NCI-H2029 treated with DMSO at 0.1 percent for 48 hours (cell line): ENCODE measurements at regions not wholly inside any gene's neighbourhood (a gene's known extent, or its start where the extent isn't known, plus 50 kb on each side); places are given as distances from the start of the nearest gene placed in this dataset.

Experiments used
- DNase-seq: peaks from one replicate; lab custom pipeline; 2025; lab: John Stamatoyannopoulos, UW

DNA sequence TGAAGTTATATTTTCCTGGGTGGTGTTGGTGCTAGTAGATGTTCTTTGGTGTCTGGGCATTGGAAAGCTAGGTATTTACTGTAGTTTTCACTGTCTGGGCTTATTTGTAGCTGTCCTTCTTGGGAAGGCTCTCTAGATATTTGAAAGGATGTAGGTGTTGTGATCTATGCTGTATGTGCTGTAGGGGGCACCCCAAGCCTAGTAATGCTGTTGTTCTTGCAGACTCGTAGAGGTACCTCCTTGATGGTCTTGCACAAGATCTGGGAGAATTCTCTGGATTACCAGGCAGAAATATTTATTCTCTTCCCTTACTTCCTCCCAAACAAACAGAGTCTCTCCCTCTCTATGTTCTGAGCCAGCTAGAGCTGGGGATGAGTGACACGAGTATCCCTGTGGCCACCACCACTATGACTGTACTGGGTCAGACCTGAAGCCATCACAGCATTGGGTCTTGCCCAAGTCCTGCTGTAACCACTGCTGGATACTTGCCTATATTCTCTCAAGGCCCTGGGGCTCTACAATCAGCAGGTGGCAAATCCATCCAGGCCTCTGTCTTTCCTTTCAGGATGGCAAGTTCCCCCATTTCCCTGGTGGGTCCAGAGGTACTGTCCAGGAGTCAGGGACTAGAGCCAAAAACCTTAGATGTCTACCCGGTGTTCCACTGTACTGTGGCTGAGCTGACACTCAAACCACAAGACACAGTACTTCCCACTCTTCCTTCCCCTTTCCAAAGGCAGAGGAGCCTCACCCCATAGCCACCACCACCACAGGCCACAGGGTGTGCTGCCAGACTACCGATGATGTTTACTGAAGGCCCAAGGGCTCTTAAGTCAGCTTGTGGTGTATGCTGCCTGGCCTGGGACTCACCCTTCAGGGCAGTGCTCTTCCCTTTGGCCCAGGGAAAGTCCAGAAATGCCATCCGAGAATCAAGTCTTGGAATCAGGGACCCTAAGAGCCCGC lies 195.2 kb upstream of the DPPA4 start:
- no peak for DNase-seq

DNA sequence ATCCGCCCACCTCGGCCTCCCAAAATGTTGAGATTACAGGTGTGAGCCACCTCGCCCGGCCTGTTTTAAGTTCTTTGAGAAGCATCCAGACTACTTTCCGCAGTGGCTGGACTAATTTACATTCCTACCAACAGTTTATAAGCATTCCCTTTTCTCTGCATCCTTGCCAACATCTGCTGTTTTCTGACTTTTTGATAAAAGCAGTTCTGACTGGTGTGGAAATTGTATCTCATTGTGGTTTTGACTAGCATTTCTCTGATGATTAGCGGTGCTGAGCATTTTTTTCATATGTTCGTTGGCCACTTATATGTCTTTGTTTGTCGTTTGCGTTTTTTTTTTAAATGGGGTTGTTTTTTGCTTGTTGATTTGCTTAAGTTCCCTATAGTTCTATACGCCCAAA lies 208.4 kb upstream of the DPPA4 start:
- DNase-seq = no peak

DNA sequence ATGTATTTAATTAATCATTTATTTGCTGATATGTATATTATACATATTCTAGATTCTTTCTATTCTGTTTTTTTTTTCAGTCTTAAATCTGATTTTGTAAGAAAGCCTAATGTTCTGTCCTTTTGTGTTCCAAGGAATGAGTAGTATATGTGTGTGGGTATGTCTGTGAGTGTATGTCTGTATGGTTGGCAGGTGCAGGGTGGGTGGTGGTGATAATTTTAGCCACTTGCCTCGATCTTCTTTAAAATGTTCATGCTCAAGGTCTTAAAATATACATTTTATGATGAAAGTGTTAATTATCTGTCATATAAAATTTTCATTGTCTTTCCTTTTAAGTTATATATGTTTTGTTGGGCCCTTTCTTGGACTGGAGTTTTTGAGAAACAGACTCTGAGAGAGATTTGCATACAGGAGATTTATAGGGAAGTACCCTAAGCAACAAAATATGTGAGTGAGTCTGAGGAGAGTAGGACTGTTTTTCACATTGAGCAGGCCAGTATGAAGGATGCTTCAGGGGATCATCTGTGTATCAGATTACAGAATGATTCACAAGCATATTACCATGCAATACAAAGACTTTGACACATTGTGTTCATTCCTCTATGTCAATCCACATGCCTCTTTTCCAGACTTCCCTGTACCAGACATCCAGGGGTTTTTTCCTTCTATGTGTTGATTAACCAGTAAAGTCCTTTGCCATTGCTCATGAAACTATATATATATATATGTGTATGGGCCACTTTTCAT lies 211.0 kb upstream of the DPPA4 start:
- no peak for DNase-seq

DNA sequence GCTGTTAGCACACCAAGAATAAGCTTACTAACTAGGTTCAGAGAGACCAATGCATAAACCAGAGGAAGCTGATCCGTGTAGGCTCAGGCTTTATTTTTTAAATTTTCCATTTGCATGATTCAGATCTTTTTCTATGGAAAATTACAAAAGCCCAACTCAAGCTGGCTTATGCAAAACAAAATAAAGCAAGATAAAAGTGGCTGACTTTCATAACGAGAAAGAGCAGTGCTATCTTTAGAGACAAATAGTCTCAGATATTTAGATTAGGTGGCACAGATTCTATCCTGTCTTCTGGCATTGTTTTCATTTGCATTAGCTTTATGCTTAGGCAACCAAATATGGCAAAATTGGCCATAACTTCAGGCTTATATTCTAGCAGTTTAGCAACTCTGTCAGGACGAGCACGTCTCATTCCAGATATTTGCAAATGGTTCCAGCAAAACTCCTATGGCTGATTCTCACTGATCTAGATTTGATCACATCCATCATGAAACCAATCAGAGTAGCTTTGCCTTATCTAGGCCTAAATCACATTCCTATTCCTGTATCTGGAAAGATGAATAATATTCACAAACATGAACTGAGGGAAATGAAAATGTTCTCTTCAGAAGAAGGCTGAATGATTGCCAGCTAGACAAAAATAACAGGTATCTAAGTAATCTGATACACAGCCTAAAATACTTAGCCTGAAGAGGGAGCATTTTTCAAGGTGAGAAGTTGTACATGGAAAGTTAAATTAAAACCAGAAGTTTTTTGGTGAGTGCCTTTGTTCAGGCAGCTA lies 216.4 kb upstream of the DPPA4 start:
- DNase-seq = no peak

DNA sequence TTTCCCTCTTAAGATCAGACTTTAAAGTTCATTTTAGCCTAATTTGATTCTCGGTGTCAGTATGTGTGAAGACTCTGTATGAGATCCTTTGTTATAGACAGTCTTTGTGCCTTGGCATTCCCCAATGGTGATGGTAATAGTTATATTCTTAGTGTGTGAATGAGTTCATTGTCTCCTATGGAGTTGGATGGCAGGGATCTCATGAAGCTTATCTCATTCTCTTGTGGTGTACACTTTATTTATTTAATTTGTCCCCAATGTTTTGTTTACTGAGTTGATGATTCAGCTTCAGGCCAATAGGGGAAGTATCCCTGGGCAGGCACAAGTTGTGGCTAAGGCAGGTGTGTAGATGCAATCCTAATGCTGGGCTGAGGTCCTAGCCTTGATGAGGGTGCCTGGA lies 222.0 kb upstream of the DPPA4 start:
- DNase-seq = no peak

DNA sequence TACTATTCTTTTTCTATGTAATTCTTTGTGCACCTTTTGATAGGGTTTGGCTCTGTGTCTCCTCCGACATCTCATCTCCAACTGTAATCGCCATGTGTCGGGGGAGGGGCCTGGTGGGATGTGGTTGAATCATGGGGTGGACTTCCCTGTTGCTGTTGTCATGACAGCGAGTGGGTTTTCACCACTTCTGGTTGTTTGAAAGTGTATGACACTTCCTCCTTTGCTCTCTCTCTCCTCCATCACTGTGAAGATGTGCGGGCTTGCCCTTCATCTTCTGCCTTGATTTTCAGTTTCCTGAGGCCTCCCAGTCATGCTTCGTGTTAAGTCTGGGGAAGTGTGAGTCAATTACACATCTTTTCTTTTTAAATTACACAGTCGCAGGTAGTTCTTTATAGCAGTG lies 225.8 kb upstream of the DPPA4 start:
- DNase-seq = no peak

DNA sequence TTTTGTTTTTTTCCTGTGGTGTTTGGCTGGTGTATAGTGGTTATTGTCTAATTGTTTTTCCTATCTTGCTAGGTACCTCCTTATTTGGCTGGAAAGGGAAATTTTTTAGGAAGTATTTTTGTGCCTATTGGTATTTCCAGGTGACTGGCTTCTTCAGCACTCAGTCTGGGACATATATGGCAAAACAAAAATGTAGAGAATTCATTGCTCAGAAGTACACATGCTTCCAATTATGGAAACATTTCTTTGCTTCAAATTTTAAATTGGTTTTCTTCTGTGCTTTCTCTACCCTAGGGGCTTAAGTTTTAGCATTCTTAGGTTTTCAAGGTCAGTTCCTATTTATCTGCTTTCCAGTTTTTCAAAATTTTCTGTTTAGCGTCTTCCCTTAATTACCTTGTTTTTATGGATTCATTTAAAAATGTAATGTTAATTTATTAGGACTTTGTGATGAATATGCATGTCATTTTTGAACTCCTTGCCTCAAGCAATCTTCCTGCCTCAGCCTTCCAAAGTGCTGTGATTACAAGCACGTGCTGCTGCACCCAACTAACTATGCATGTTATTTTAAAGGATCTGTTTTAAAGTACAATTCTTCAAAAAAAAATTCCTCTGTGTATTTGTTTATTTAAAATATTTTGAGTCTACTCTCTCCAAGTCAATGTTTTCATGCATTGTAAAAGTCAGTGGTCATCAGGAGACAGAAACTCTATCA lies 231.9 kb upstream of the DPPA4 start:
- DNase-seq = no peak

DNA sequence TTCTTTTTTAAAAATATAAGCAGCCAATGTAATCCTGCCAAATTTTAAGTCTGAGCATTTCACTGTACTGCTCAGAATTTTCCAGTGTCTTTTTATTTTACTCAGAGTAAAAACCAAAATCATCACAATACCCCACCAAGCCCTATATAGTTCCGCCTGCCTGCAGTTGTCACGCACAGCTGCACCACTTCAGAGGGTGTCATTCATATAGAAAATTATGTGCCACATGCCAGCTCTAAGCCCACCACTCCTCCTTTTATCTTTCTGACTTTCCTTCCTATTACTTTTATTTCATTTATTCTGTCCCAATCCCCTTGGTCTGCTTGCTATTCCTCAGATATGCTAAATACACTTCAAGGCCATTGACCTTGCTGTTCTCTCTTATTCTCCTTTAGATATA lies 233.1 kb upstream of the DPPA4 start:
- no peak for DNase-seq

DNA sequence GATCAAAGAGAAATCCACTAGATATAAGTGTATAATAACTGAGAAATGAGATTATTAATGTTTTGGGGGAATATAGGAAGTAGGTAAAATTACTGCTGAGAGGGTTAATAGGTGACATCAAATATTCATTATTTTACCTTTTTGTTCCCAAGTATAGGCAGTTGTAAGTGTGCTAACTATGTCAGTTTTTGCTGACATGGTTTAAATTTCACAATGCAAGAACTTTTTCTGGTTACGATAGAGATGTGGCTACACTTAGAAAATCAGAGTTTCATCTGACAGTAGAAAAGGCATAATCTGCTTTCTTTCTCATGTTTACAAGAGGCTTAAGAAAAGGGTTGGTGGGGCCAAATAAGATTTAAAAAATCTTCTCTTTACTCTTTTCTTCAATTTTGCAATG lies 235.0 kb upstream of the DPPA4 start:
- DNase-seq = no peak

DNA sequence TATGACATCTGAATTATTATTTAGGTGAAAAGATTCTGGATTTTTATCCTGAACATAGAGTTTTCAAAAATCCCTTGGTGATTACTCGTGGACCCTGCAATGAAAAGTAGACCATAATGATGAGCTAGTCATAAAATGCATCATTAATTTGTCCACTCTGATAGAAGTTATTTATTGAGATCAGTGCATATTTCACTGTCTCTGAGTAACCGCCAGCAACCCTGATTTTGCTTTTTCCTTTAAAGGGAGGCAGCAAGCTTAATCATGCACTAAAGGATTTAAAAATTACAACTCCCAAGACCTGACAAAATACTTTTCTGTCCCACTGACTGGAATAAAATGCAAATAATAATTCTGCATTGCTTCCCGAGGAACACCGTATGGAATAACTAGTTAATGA lies 259.6 kb upstream of the DPPA4 start:
- no peak for DNase-seq

DNA sequence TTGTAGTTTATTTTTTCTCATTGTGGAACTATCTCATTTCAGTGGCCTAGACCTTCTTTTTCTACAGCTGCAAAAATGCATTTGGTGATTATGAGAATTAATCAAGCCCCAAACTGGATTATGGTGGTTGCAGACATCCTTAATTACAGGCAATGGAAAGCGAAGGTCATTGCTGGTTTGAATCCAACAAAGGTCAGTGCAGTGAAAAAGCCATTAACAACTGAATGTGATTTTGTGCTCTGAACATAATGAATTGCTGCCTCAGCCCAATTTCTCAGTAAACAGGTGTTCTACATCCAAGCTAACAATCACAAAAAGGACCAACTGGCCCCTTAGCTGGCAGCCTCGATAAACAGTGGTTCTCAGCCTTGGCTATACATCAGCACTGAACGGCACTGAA lies 260.1 kb upstream of the DPPA4 start:
- DNase-seq = no peak

DNA sequence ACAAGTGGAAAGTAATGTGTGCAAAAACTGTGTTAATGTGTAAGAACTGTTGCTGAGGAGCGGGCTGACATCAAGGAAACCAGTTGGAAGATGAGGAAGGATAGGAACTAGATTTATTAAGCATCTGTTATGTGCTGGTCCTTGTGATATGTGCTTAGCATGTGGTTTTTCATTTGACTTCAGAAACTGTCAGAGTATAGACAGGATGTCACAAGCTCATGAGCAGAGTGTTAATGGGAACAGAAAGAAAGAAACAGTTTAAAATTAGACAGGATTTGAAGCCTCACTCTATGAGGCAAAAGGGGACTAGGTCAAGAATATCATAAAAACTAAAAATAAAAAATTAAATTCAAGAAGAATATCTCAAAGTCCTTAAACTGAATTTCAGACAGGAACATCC lies 270.6 kb upstream of the DPPA4 start:
- DNase-seq = no peak

DNA sequence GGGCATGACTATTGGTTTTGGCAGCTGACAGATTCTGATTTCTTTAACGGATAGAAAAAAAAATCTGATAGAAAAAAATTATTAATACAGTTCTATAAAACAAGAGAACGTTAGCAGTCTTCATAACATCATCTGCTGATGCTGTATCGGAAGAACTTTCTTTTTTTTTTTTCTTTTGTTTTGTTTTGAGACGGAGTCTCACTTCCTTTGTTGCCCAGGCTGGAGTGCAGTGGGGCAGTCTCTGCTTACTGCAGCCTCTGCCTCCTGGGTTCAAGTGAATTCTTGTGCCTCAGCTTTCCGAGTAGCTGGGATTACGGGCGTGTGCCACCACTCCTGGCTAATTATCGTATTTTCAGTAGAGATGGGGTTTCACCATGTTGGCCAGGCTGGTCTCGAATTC lies 271.2 kb upstream of the DPPA4 start:
- DNase-seq = no peak

DNA sequence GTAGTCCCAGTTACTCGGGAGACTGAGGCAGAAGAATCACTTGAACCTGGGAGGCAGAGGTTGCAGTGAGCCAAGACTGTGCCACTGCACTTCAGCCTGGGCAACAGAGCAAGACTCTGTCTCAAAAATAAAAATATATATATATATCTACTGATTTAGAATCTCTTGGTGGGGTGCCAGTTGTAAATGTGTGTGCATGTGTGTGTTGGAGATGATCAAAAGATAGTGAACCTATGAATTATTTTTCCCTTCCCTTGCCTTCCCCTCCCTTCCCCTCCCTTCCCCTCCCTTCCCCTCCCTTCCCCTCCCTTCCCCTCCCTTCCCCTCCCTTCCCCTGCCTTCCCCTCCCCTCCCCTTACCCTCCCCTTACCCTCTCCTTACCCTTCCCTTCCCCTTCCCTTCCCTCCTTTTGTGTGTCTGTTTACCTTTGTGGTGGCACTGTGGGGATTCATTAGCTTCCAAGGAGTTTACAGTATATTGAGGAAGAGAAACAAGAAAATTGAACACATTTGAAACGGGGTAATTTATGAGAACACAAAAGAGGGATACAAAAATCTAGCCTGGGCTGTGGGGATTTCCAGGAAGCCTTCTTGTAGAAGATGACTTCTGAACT lies 281.5 kb upstream of the DPPA4 start:
- DNase-seq = no peak

DNA sequence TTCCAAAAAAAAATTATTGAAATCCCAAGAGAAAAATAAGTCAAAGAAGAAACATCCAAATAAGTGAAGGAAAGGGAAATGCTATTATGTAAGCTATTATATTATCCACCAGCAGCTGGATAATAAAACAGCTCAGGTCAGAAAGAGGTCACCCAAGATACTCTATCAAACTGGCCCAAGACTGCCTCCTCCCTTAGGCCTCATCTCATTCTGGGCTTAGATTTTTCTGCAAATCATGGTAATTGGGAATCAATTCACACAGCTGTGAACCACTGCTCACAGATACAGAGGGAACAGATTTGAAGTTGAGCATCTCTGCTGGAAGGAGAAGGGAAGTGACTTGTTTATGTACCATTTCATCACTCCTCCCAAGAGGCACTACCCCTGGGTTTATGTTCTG lies 294.6 kb upstream of the DPPA4 start:
- DNase-seq = no peak

DNA sequence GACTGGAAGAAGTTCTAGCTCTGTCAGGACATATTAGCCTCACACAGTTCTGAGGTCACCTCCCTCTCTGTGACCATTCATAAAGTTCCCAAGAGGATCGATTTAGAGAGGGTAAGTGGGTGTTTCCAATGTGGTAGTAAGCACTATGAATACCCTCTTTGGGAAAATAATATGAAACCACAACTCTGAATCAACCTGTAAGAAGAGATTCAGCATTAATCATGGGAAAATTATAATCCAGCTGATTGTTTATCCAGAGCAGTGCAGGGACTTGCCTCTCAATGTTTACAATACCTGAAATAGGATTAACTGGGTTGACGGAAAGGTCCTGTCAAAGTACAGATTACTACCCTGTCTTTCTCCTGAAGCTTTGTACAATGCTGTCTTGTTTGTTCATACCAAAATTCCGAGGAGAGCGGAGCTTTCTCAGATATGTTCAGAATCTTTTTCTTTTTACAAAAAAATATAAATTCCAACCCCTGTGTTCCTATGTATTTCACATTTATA lies 302.9 kb upstream of the DPPA4 start:
- no peak for DNase-seq

DNA sequence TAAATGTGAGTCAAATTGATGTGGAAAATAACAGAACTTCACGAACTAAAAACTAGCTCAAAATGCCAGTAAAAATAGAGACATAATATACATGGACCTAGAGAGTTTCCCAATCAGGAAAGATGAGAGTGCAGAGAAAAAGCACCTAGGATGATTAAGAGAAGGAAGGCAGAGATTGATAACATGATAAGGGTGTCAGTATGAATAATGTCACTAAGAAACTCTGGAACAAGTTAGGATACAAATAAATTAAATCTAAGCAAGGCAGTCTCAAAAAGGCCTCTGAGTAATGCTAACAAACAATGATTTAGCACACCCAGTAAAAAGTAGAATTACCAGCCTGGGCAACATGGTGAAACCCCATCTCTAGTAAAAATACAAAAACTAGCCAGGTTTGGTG lies 304.7 kb upstream of the DPPA4 start:
- no peak for DNase-seq

DNA sequence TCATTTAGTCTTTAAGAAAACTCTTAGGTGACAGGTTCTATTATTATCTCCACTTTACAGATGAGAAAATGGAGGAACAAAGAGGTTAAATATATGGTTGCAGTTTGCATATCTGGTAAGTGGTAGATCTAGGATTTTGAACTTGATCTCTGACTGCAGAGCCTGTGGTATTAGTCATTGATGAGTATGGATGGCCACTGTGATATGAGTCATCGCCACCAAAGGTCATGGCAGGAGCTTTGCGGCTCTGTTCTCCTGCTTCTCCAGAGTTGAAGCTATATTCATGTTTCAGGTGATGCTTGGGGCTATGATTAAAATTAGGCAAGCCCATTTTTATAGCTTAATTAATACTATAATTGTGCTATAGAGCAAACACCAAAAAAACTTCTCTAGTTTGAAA lies 306.2 kb upstream of the DPPA4 start:
- no peak for DNase-seq

DNA sequence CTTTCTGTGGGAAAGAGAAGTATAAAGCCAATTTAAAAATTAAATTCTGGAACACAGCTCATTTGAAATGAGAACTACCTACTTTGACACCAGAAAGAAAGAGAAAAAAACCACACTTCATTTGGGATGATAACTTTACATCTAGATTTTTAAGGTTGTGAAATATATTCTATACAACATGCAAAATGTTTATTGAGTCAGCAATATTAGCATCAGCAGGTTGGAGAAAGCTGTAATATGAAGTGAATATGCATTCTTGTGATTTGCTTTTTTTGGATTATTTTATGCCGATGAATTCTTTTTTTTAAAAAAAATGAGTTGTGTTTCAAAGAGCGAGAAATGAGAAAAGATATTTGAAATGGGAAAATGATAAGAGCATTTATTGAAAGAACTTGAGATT lies 307.0 kb upstream of the DPPA4 start:
- no peak for DNase-seq

DNA sequence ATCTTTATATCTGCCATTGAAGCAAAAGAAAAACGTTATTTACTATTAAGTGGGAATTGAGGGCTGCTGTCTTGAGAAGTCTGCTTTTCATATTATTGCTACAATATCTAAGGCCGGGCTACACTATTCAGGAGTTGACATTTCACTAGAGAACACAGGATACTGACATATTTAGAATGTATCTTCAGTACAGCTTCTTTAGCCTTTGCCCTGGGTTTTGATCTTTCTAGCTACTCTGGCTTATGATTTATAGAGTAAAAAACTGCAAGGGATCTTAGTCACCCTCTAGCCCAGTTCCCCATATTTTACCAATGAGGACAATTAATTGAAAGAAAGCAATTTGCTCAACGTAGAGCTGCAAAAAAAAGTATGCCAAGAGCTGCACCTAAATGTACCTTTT lies 307.4 kb upstream of the DPPA4 start:
- no peak for DNase-seq

DNA sequence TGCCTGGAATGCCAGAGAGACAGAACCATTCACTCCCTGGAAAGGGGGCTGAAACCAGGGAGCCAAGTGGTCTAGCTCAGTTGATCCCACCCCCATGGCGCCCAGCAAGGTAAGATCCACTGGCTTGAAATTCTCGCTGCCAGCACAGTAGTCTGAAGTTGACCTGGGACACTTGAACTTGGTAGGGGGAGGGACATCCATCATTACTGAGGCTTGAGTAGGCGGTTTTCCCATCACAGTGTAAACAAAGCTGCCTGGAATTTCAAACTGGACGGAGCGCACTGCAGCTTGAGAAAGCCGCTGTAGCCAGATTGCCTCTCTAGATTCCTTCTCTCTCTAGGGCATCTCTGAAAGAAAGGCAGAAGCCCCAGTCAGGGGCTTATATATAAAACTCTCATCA lies 310.7 kb upstream of the DPPA4 start:
- no peak for DNase-seq
